ENCODE measurements at regions not wholly inside any gene's neighbourhood (a gene's known extent, or its start where the extent isn't known, plus 50 kb on each side); places are given as distances from the start of the nearest gene placed in this dataset.

GRCh38 chr10:43320226-43320625 is 51.2 kb upstream of the FXYD4 start:
- Histone ChIP-seq H3K27ac (ENCODE audit: low read length) (no peak overlapping the region), H3K27me3 (ENCODE audit: control insufficient read depth, insufficient read depth, low read length) (no peaks in the 10 kb centered on the region), H3K36me3 (ENCODE audit: control insufficient read depth, insufficient read depth, low read length) (no peaks in the 10 kb centered on the region), H3K9me3 (ENCODE audit: control insufficient read depth, insufficient read depth, low read depth, low read length) (no peaks in the 10 kb centered on the region), H3K4me1 (ENCODE audit: control insufficient read depth, insufficient read depth, low read length) (no peaks in the 10 kb centered on the region), H3K4me3 (ENCODE audit: low read depth in 2 of 2, low read length in 2 of 2) (no peak overlapping the region)
- ChIA-PET CTCF (interaction anchor here (0.7 to 1.1 kb wide), 2 partner anchors 46 to 115 kb away, joined by 4 to 6 read pairs; no protein-coding TSS in a partner anchor), POLR2A (no interaction called here)
- no TSS peak for BruUV-seq (replicated peaks)
- TF ChIP-seq POLR2AphosphoS5 (IDR thresholded peaks at IDR 0.05; ENCODE audit: low read depth, low read length), result no peak
- TF ChIP-seq CTCF (IDR thresholded peaks at IDR 0.05), result no peak
- TF ChIP-seq REST (IDR thresholded peaks at IDR 0.05; ENCODE audit: insufficient read depth in 1 of 2, low read depth in 2 of 2, low read length in 1 of 2), result no peak
- no peak for TF ChIP-seq SIN3A (IDR thresholded peaks at IDR 0.05; ENCODE audit: borderline replicate concordance, insufficient read depth, low read depth, low read length)
- no peak for TF ChIP-seq TCF7L2 (IDR thresholded peaks at IDR 0.05; ENCODE audit: low read depth, low read length)
- intact Hi-C loops (cut with micrococcal nuclease; ENCODE audit: unreplicated experiment), result no loop called here
- in situ Hi-C loops (cut with HindIII; ENCODE audit: low pct_unique_long_range_greater_than_20kb, low sequenced_read_pairs), result no loop called here
- DNase-seq (ENCODE audit: low read depth, low spot score), result no peak
- no peak for ATAC-seq

GRCh38 chr10:43318976-43319960 is 52.2 kb upstream of the FXYD4 start:
- H3K27ac ChIP-seq (ENCODE audit: low read length), result no peak overlapping the region
- no peaks in the 10 kb centered on the region for H3K36me3 ChIP-seq (ENCODE audit: control insufficient read depth, insufficient read depth, low read length)
- no TSS peak for BruUV-seq (replicated peaks)
- POLR2A ChIA-PET, result interaction anchor here (0.6 kb wide), 1 partner anchor 259 kb away, joined by 17 read pairs; no protein-coding TSS in a partner anchor
- H3K27me3 ChIP-seq (ENCODE audit: control insufficient read depth, insufficient read depth, low read length), result no peaks in the 10 kb centered on the region
- H3K4me3 ChIP-seq (ENCODE audit: low read depth in 2 of 2, low read length in 2 of 2), result no peak overlapping the region
- DNase-seq (ENCODE audit: low read depth, low spot score) (no peak), ATAC-seq (no peak)
- H3K9me3 ChIP-seq (ENCODE audit: control insufficient read depth, insufficient read depth, low read depth, low read length), result no peaks in the 10 kb centered on the region
- CTCF ChIA-PET, result interaction anchor here (0.5 to 1.1 kb wide), 2 partner anchors 57 to 114 kb away, joined by 3 to 4 read pairs; no protein-coding TSS in a partner anchor
- in situ Hi-C loops (cut with HindIII; ENCODE audit: low pct_unique_long_range_greater_than_20kb, low sequenced_read_pairs), result no loop called here
- intact Hi-C loops (cut with micrococcal nuclease; ENCODE audit: unreplicated experiment), result no loop called here
- no peaks in the 10 kb centered on the region for H3K4me1 ChIP-seq (ENCODE audit: control insufficient read depth, insufficient read depth, low read length)
- no peak for TF ChIP-seq POLR2AphosphoS5 (IDR thresholded peaks at IDR 0.05; ENCODE audit: low read depth, low read length)
- no peak for TF ChIP-seq SIN3A (IDR thresholded peaks at IDR 0.05; ENCODE audit: borderline replicate concordance, insufficient read depth, low read depth, low read length)
- no peak for TF ChIP-seq REST (IDR thresholded peaks at IDR 0.05; ENCODE audit: insufficient read depth in 1 of 2, low read depth in 2 of 2, low read length in 1 of 2)
- TF ChIP-seq TCF7L2 (IDR thresholded peaks at IDR 0.05; ENCODE audit: low read depth, low read length), result no peak
- TF ChIP-seq CTCF (IDR thresholded peaks at IDR 0.05), result no peak
